Prostate gland (tissue), 2 donors: ENCODE measurements at regions not wholly inside any gene's neighbourhood (a gene's known extent, or its start where the extent isn't known, plus 50 kb on each side); places are given as distances from the start of the nearest gene placed in this dataset.
"Not testable (repeated sequence)": the region's sequence is repeated elsewhere in the genome, so short reads cannot be mapped to it uniquely, and the experiment has no call there.

ENCODE experiments used
- DNase-seq: peaks from one replicate; pipeline ENCODE4 v3.0.0-alpha.2; 2019; ENCODE audit warnings: low spot score
- H3K27ac ChIP-seq, 2 donors: fragments of 200-600 bp; sonication (generic); 2 replicates each; pipeline ENCODE4 v1.5.1; 2017 to 2019
- H3K27me3 ChIP-seq: fragments of 200-600 bp; sonication (generic); replicated peaks from 2 replicates; pipeline ENCODE4 v1.5.1; 2019; ENCODE audit not compliant: insufficient read depth
- H3K36me3 ChIP-seq, 2 donors: fragments of 200-600 bp; sonication (generic); 1 replicate in 1 of 2; 2 replicates in 1 of 2; pipeline versions ENCODE4 v1.5.1 to v1.8.1; 2017 to 2019
- H3K4me1 ChIP-seq: fragments of 200-600 bp; sonication (generic); replicated peaks from 2 replicates; pipeline ENCODE4 v1.5.1; 2019
- H3K4me3 ChIP-seq, 2 donors: fragments of 200-600 bp; sonication (generic); 2 replicates each; pipeline ENCODE4 v1.5.1; 2017 to 2019
- H3K9me3 ChIP-seq: fragments of 200-600 bp; sonication (generic); 2 replicates; pipeline ENCODE4 v1.5.1; 2017
- POLR2A ChIP-seq: fragments of 450-650 bp; IDR thresholded peaks from one replicate; pipeline ENCODE4 v1.6.1; 2016; ENCODE audit warnings: antibody characterized with exemption, mild to moderate bottlenecking
- POLR2AphosphoS5 ChIP-seq: sonication (generic); formaldehyde crosslinking; IDR thresholded peaks from one replicate; pipeline ENCODE4 v1.6.1; 2017; ENCODE audit warnings: antibody characterized with exemption
- WGBS: methylation state at CpG from one replicate; pipeline ENCODE4 v1.1.5; 2018; 5-methylcytosine and 5-hydroxymethylcytosine counted together
- intact Hi-C: fragments of 100-400 bp; cut with DNase I; formaldehyde crosslinking; loops from one replicate; pipeline ENCODE4 v1.14.2; 2022
- TF ChIP-seq, protein P1 (sequence below), 4 experiments: fragments of 200-600 bp in 2 of 4; fragments of 450-650 bp in 2 of 4; sonication (generic) in 2 of 4; IDR thresholded peaks; 1 replicate in 3 of 4; 2 replicates in 1 of 4; pipeline ENCODE4 v1.5.1; 2016 to 2019; ENCODE audit warnings: antibody characterized with exemption in 4 of 4, mild to moderate bottlenecking in 2 of 4, moderate library complexity in 2 of 4

DNA sequence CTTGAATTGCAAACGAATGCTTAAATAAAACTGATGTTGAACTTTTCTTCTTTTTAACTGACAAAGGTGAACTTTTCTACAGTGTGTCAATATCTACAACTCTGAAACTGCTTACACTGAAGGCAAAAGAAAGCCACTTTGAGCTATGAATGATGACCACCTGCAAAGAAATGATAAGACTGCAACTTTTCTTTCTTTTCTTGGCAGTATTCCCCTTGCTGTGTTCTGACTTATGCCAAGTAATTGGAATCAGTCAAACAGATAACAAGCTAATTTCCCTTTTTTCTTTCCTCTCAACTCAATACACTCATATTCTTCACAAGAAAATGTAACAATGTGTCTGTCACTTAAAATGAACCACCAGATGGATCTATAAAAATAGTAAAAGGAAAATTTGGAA, 588.1 kb upstream of the BRINP3 start:
- no peaks in the 10 kb centered on the region for H3K36me3 ChIP-seq
- no peaks in the 10 kb centered on the region for H3K27me3 ChIP-seq
- no peak for TF ChIP-seq POLR2AphosphoS5
- TF ChIP-seq, protein P1, sequence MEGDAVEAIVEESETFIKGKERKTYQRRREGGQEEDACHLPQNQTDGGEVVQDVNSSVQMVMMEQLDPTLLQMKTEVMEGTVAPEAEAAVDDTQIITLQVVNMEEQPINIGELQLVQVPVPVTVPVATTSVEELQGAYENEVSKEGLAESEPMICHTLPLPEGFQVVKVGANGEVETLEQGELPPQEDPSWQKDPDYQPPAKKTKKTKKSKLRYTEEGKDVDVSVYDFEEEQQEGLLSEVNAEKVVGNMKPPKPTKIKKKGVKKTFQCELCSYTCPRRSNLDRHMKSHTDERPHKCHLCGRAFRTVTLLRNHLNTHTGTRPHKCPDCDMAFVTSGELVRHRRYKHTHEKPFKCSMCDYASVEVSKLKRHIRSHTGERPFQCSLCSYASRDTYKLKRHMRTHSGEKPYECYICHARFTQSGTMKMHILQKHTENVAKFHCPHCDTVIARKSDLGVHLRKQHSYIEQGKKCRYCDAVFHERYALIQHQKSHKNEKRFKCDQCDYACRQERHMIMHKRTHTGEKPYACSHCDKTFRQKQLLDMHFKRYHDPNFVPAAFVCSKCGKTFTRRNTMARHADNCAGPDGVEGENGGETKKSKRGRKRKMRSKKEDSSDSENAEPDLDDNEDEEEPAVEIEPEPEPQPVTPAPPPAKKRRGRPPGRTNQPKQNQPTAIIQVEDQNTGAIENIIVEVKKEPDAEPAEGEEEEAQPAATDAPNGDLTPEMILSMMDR (IDR thresholded peaks at IDR 0.05), result no peak
- no peak for TF ChIP-seq POLR2A
- WGBS, result 58% methylated on average over 1 of the region's 1 CpG
- H3K4me1 ChIP-seq, result no peaks in the 10 kb centered on the region
- H3K4me3 ChIP-seq, result no peak overlapping the region
- no peak for DNase-seq
- H3K9me3 ChIP-seq, result no peaks in the 10 kb centered on the region
- intact Hi-C loops, result no loop called here
- no peak overlapping the region for H3K27ac ChIP-seq

DNA sequence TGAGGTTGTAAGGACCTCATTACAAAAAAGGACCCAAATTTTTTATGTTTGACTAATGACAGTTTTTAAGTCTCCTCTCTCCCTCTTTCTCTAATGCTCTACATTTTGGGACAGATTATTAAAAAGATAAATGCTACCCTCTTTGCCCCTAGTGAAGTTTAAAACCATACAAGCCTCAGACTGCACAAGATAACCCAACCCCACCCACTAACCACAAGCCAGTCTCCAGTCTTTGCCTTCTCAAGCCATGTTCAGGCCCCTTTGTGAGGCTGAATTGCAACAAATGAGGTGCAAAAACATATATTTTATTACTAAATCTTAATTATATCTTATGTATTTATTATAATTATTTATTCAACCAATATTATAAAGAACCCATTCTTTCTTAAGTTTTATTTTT, 597.2 kb upstream of the BRINP3 start:
- no peak overlapping the region for H3K27ac ChIP-seq
- no peak for DNase-seq
- no peak overlapping the region for H3K4me3 ChIP-seq

DNA sequence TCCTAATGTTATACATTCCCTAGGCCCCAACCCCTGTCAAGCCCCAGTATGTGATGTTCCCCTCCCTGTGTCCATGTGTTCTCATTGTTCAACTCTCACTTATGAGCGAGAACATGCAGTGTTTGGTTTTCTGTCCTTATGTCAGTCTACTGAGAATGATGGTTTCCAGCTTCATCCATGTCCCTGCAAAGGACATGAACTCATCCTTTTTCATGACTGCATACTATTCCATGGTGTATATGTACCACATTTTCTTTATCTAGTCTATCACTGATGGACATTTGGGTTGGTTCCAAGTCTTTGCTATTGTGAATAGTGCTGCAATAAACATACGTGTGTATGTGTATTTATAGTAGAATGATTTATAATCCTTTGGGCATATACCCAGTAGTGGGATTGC, 605.4 kb upstream of the BRINP3 start:
- H3K36me3 ChIP-seq, H3K4me1 ChIP-seq, intact Hi-C loops, H3K4me3 ChIP-seq, H3K27ac ChIP-seq, H3K27me3 ChIP-seq, H3K9me3 ChIP-seq, DNase-seq: not testable (repeated sequence)
- 77% methylated on average over 2 of the region's 2 CpGs for WGBS

More for the DNA sequence above, 597.2 kb upstream of the BRINP3 start:
- intact Hi-C loops, result no loop called here
- no peak for TF ChIP-seq POLR2AphosphoS5
- TF ChIP-seq, protein P1 (IDR thresholded peaks at IDR 0.05), result no peak
- no peak for TF ChIP-seq POLR2A
- Histone ChIP-seq H3K9me3 (no peaks in the 10 kb centered on the region), H3K36me3 (no peaks in the 10 kb centered on the region), H3K27me3 (no peaks in the 10 kb centered on the region), H3K4me1 (no peaks in the 10 kb centered on the region)

GRCh38 chr1:191085121-191085520, 607.5 kb upstream of the BRINP3 start:
- H3K4me1 ChIP-seq, result no peaks in the 10 kb centered on the region
- TF ChIP-seq, protein P1 (IDR thresholded peaks at IDR 0.05), result no peak
- no peak for TF ChIP-seq POLR2A
- no peak for TF ChIP-seq POLR2AphosphoS5
- H3K36me3 ChIP-seq, result no peaks in the 10 kb centered on the region
- no peak for DNase-seq
- no peaks in the 10 kb centered on the region for H3K27me3 ChIP-seq
- H3K9me3 ChIP-seq, result no peaks in the 10 kb centered on the region
- H3K4me3 ChIP-seq, result no peak overlapping the region
- H3K27ac ChIP-seq, result no peak overlapping the region
- intact Hi-C loops, result no loop called here

DNA sequence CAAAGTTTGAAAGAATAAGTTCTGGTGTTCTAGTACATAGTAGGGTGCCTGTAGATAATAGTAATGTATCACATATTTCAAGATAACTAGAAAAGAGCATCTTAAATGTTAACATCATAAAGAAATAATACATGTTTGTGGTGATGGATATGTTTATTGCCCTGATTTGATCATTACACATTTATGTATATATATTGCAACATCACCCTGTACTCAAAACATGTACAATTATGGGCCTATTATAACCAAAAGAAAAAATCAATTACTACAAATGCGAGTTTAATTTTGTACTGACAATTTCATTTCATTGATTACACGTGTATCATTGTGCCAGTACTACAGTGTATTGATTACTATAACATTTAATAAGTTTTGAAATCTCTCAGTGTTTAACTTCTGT, 609.2 kb upstream of the BRINP3 start:
- DNase-seq, result no peak
- Histone ChIP-seq H3K36me3 (no peaks in the 10 kb centered on the region), H3K4me3 (no peak overlapping the region), H3K4me1 (no peaks in the 10 kb centered on the region), H3K27me3 (no peaks in the 10 kb centered on the region), H3K27ac (no peak overlapping the region), H3K9me3 (no peaks in the 10 kb centered on the region)
- WGBS, result 81% methylated on average over 2 of the region's 2 CpGs
- intact Hi-C loops, result no loop called here
- TF ChIP-seq POLR2AphosphoS5 (no peak), POLR2A (no peak)
- TF ChIP-seq, protein P1 (IDR thresholded peaks at IDR 0.05), result no peak
